Fibroblast of skin of scalp (primary cell): ENCODE measurements at regions not wholly inside any gene's neighbourhood (a gene's known extent, or its start where the extent isn't known, plus 50 kb on each side); places are given as distances from the start of the nearest gene placed in this dataset.

Experiments used
- DNase-seq: peaks from one replicate; pipeline ENCODE4 v3.0.0-alpha.2; 2013

GRCh38 chr9:110148891-110149290, 59.1 kb downstream of the C9orf152 start:
- peak; percentile 93 for DNase-seq
